ENCODE measurements at regions not wholly inside any gene's neighbourhood (a gene's known extent, or its start where the extent isn't known, plus 50 kb on each side); places are given as distances from the start of the nearest gene placed in this dataset.

DNA sequence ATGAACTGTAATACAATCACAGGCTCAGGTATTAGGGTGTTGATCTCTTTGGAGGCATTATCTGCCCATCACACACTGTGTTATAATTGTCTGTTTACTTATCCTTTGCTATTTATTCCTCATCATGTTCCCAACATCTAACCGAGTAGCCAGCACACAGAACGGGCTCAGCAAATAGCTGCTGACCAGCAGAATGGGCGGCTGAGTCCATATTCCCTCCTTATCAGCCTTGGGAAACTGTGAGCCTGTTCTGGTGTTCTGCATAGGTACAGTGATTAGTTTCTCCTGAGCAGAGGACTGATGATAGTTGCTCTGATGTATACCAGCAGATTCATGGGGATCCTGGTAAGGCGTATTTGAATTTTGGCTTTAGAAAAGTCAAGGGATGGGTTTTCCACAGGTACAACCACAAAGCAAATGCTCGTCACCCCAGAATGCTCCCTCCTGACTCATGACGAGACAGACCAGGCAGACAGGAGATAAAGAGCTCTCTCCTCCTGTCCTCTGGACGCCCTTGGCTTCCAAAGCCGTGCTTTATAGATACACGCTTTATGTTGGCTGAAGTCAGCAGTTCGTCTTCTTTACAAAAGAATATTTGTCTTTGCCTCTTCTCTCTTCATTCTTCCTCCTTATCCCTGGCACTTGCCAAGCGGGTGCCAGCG, 166.7 kb downstream of the TTLL2 start:
- Histone ChIP-seq H2AFZ (ENCODE audit: low read depth) (no peak overlapping the region), H3F3A (replicated peaks; ENCODE audit: insufficient read depth) (no peaks in the 10 kb centered on the region), H3K79me2 (ENCODE audit: insufficient read depth) (no peaks in the 10 kb centered on the region), H3K4me2 (no peak overlapping the region), H3K4me3 (ENCODE audit: low read depth in 2 of 2, low read length in 1 of 2) (no peak overlapping the region), H4K20me1 (ENCODE audit: insufficient read depth) (no peaks in the 10 kb centered on the region), H3K27me3 (ENCODE audit: insufficient read depth) (no peaks in the 10 kb centered on the region), H3K36me3 (replicated peaks in 1 of 2; ENCODE audit: control insufficient read depth in 1 of 2, insufficient read depth in 2 of 2, low read length in 1 of 2) (no peaks in the 10 kb centered on the region), H3K27ac (ENCODE audit: low read depth in 2 of 2, low read length in 1 of 2) (no peak overlapping the region), H3K4me1 (ENCODE audit: control insufficient read depth in 1 of 2, insufficient read depth in 2 of 2, low read depth in 1 of 2, low read length in 1 of 2) (peaks cover 0 to 7% of the 10 kb centered on the region in 2 experiments; a peak in 1 of 4 replicates), H3K9me2 (no peaks in the 10 kb centered on the region), H3K9me3 (no peaks in the 10 kb centered on the region), H3K9ac (no peak overlapping the region)
- WGBS (ENCODE audit: low lambda C conversion rate): 46% methylated on average over 12 of the region's 12 CpGs
- CTCF ChIA-PET: no interaction called here
- TF ChIP-seq JUND (IDR thresholded peaks at IDR 0.05): no peak
- TF ChIP-seq MEF2A (IDR thresholded peaks at IDR 0.05; ENCODE audit: borderline replicate concordance, low read depth): no peak
- TF ChIP-seq, protein P1, sequence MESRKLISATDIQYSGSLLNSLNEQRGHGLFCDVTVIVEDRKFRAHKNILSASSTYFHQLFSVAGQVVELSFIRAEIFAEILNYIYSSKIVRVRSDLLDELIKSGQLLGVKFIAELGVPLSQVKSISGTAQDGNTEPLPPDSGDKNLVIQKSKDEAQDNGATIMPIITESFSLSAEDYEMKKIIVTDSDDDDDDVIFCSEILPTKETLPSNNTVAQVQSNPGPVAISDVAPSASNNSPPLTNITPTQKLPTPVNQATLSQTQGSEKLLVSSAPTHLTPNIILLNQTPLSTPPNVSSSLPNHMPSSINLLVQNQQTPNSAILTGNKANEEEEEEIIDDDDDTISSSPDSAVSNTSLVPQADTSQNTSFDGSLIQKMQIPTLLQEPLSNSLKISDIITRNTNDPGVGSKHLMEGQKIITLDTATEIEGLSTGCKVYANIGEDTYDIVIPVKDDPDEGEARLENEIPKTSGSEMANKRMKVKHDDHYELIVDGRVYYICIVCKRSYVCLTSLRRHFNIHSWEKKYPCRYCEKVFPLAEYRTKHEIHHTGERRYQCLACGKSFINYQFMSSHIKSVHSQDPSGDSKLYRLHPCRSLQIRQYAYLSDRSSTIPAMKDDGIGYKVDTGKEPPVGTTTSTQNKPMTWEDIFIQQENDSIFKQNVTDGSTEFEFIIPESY (IDR thresholded peaks at IDR 0.05; ENCODE audit: borderline replicate concordance, low read depth): no peak
- no peak for DNase-seq
- POLR2A ChIA-PET: no interaction called here

DNA sequence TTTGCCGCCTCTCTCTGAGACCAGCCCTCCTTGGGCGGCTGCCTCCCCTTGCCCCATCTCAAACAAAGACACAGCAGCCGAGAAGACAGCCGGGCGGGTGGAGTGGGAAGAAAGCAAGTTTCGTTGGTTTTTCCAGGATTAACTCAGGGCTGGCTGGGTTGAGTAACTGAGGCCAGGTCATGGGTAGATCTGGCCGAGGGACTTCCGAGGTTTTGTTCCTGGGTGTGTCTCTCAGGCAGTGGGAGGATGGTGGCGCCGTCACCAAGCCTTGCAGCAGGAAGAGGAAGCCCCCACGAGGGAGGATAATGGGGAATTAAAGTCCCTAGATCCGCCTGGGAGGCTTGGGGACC, 167.2 kb downstream of the TTLL2 start:
- Histone ChIP-seq H3F3A (replicated peaks; ENCODE audit: insufficient read depth) (no peaks in the 10 kb centered on the region), H3K4me3 (ENCODE audit: low read depth in 2 of 2, low read length in 1 of 2) (no peak overlapping the region), H3K27me3 (ENCODE audit: insufficient read depth) (no peaks in the 10 kb centered on the region), H3K36me3 (replicated peaks in 1 of 2; ENCODE audit: control insufficient read depth in 1 of 2, insufficient read depth in 2 of 2, low read length in 1 of 2) (no peaks in the 10 kb centered on the region), H3K79me2 (ENCODE audit: insufficient read depth) (no peaks in the 10 kb centered on the region), H3K4me1 (ENCODE audit: control insufficient read depth in 1 of 2, insufficient read depth in 2 of 2, low read depth in 1 of 2, low read length in 1 of 2) (peaks cover 0 to 7% of the 10 kb centered on the region in 2 experiments; a peak in 1 of 4 replicates), H3K9ac (no peak overlapping the region), H2AFZ (ENCODE audit: low read depth) (no peak overlapping the region), H3K9me3 (no peaks in the 10 kb centered on the region), H3K9me2 (no peaks in the 10 kb centered on the region), H3K4me2 (no peak overlapping the region), H4K20me1 (ENCODE audit: insufficient read depth) (no peaks in the 10 kb centered on the region), H3K27ac (ENCODE audit: low read depth in 2 of 2, low read length in 1 of 2) (no peak overlapping the region)
- ChIA-PET POLR2A (no interaction called here), CTCF (no interaction called here)
- TF ChIP-seq RAD21 (IDR thresholded peaks at IDR 0.05; ENCODE audit: low read length) (no peak), MEF2A (IDR thresholded peaks at IDR 0.05; ENCODE audit: borderline replicate concordance, low read depth) (no peak), NRF1 (IDR thresholded peaks at IDR 0.05; ENCODE audit: low read depth, low read length) (no peak), RFX5 (IDR thresholded peaks at IDR 0.05; ENCODE audit: low read length) (no peak), ELF1 (IDR thresholded peaks at IDR 0.05) (no peak), JUND (IDR thresholded peaks at IDR 0.05) (no peak), FOXJ3 (CRISPR knock-in tag; IDR thresholded peaks at IDR 0.05) (no peak), TCF12 (IDR thresholded peaks at IDR 0.05) (no peak), EZH2phosphoT487 (IDR thresholded peaks at IDR 0.05; ENCODE audit: borderline replicate concordance, low read depth) (no peak), NFIC (IDR thresholded peaks at IDR 0.05; ENCODE audit: borderline replicate concordance) (no peak), MXI1 (IDR thresholded peaks at IDR 0.05; ENCODE audit: low read depth, low read length) (no peak), TAF1 (IDR thresholded peaks at IDR 0.05; ENCODE audit: borderline replicate concordance, low read depth, low read length) (no peak)
- TF ChIP-seq, protein P2, sequence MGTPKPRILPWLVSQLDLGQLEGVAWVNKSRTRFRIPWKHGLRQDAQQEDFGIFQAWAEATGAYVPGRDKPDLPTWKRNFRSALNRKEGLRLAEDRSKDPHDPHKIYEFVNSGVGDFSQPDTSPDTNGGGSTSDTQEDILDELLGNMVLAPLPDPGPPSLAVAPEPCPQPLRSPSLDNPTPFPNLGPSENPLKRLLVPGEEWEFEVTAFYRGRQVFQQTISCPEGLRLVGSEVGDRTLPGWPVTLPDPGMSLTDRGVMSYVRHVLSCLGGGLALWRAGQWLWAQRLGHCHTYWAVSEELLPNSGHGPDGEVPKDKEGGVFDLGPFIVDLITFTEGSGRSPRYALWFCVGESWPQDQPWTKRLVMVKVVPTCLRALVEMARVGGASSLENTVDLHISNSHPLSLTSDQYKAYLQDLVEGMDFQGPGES (IDR thresholded peaks at IDR 0.05; ENCODE audit: low read depth, low read length): no peak
- TF ChIP-seq, protein P3, sequence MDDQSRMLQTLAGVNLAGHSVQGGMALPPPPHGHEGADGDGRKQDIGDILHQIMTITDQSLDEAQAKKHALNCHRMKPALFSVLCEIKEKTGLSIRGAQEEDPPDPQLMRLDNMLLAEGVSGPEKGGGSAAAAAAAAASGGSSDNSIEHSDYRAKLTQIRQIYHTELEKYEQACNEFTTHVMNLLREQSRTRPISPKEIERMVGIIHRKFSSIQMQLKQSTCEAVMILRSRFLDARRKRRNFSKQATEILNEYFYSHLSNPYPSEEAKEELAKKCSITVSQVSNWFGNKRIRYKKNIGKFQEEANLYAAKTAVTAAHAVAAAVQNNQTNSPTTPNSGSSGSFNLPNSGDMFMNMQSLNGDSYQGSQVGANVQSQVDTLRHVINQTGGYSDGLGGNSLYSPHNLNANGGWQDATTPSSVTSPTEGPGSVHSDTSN (IDR thresholded peaks at IDR 0.05): no peak
- TF ChIP-seq, protein P4, sequence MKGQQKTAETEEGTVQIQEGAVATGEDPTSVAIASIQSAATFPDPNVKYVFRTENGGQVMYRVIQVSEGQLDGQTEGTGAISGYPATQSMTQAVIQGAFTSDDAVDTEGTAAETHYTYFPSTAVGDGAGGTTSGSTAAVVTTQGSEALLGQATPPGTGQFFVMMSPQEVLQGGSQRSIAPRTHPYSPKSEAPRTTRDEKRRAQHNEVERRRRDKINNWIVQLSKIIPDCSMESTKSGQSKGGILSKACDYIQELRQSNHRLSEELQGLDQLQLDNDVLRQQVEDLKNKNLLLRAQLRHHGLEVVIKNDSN (IDR thresholded peaks at IDR 0.05; ENCODE audit: borderline replicate concordance, low read depth): no peak
- TF ChIP-seq, protein P1 (IDR thresholded peaks at IDR 0.05; ENCODE audit: borderline replicate concordance, low read depth): no peak
- WGBS (ENCODE audit: low lambda C conversion rate): 45% methylated on average over 12 of the region's 12 CpGs
- no peak for DNase-seq

All from SK-N-SH (cell line).